Gastrocnemius medialis (tissue), 4 donors: ENCODE measurements at regions not wholly inside any gene's neighbourhood (a gene's known extent, or its start where the extent isn't known, plus 50 kb on each side); places are given as distances from the start of the nearest gene placed in this dataset.

ENCODE experiments used
- ATAC-seq, 2 donors: fragments of 150-250 bp; one replicate each; pipeline ENCODE4 v1.9.1; 2016
- DNase-seq, 2 donors: peaks; one replicate each; pipeline ENCODE4 v3.0.0-alpha.2; 2019
- H3K27ac ChIP-seq, 4 donors: fragments of 200-600 bp; sonication (generic); 1 replicate in 1 of 4; 2 replicates in 3 of 4; pipeline ENCODE4 v1.5.1; 2016 to 2018; ENCODE audit warnings: mild to moderate bottlenecking in 2 of 4, moderate library complexity in 1 of 4
- H3K27me3 ChIP-seq, 3 donors: fragments of 200-600 bp; sonication (generic) in 2 of 3; 1 replicate in 1 of 3; 2 replicates in 2 of 3; pipeline versions ENCODE4 v1.5.1 to v1.6.0; 2016 to 2019; ENCODE audit warnings: mild to moderate bottlenecking in 1 of 3, moderate library complexity in 1 of 3
- H3K36me3 ChIP-seq, 2 donors: fragments of 200-600 bp; sonication (generic) in 1 of 2; one replicate each; pipeline ENCODE4 v1.5.1; 2017 to 2018
- H3K4me1 ChIP-seq, 2 donors: fragments of 200-600 bp; sonication (generic) in 1 of 2; one replicate each; pipeline ENCODE4 v1.5.1; 2016 to 2017; ENCODE audit warnings: mild to moderate bottlenecking in 2 of 2
- H3K4me3 ChIP-seq, 4 donors: fragments of 200-600 bp; sonication (generic) in 3 of 4; 1 replicate in 1 of 4; 2 replicates in 3 of 4; pipeline ENCODE4 v1.5.1; 2016 to 2019; ENCODE audit warnings: mild to moderate bottlenecking in 2 of 4
- H3K9me3 ChIP-seq, 3 donors: fragments of 200-600 bp; sonication (generic) in 2 of 3; 1 replicate in 1 of 3; 2 replicates in 2 of 3; pipeline ENCODE4 v1.5.1; 2016 to 2019
- POLR2A ChIP-seq, 2 donors: fragments of 450-650 bp; IDR thresholded peaks; one replicate each; pipeline ENCODE4 v1.6.1; 2017; ENCODE audit warnings: antibody characterized with exemption in 2 of 2, mild to moderate bottlenecking in 2 of 2, moderate library complexity in 2 of 2
- in situ Hi-C, 4 donors: fragments of 200-750 bp; cut with MboI; loops; one replicate each; pipeline versions ENCODE4 v1.15.0 to v1.8.0; 2017; ENCODE audit warnings: low sequenced_read_pairs in 4 of 4
- intact Hi-C: fragments of 100-400 bp; cut with DNase I; formaldehyde crosslinking; loops from one replicate; pipeline ENCODE4 v1.15.1; 2023; ENCODE audit warnings: low total_unique reads
- TF ChIP-seq, protein P1 (sequence below), 5 experiments: fragments of 450-650 bp in 3 of 5; fragments of 200-600 bp in 2 of 5; sonication (generic) in 2 of 5; IDR thresholded peaks in 4 of 5; conservative IDR thresholded peaks in 1 of 5; 1 replicate in 4 of 5; 2 replicates in 1 of 5; pipeline ENCODE4 v1.5.1; 2016 to 2019; ENCODE audit warnings: antibody characterized with exemption in 5 of 5, mild to moderate bottlenecking in 3 of 5, moderate library complexity in 3 of 5

DNA sequence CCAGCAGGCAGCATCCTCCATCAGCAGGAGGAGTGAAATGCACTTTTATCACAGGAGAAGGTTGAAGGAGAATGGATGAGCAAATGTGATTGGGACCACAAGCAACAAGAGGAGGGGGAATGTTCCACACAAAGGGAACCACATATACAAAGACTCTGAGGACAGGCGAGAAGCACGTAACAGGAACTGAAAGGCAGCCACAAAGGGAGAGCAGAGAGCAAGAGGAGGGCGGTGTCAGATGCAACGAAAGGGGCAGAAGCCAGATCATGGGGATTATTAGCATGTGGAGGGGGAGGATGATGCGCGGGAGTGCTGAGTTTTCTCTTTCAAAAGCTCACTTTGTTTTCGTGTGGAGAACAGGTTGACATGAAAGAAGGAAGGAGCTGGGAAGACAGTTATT lies 241.1 kb downstream of the SPTSSA start:
- ATAC-seq (no peak), DNase-seq (no peak)
- peaks cover 0 to 4% of the 10 kb centered on the region in 2 donors for H3K4me1 ChIP-seq
- no peaks in the 10 kb centered on the region for H3K27me3 ChIP-seq
- intact Hi-C loops, result loop anchor here (10.0 kb wide), 1 partner anchor 286 kb away; no protein-coding TSS in a partner anchor
- no peak overlapping the region for H3K27ac ChIP-seq
- TF ChIP-seq POLR2A (IDR thresholded peaks at IDR 0.05), result no peak
- TF ChIP-seq, protein P1, sequence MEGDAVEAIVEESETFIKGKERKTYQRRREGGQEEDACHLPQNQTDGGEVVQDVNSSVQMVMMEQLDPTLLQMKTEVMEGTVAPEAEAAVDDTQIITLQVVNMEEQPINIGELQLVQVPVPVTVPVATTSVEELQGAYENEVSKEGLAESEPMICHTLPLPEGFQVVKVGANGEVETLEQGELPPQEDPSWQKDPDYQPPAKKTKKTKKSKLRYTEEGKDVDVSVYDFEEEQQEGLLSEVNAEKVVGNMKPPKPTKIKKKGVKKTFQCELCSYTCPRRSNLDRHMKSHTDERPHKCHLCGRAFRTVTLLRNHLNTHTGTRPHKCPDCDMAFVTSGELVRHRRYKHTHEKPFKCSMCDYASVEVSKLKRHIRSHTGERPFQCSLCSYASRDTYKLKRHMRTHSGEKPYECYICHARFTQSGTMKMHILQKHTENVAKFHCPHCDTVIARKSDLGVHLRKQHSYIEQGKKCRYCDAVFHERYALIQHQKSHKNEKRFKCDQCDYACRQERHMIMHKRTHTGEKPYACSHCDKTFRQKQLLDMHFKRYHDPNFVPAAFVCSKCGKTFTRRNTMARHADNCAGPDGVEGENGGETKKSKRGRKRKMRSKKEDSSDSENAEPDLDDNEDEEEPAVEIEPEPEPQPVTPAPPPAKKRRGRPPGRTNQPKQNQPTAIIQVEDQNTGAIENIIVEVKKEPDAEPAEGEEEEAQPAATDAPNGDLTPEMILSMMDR (IDR thresholded peaks at IDR 0.05 in 4 of 5, conservative IDR thresholded peaks at IDR 0.05 in 1 of 5), result no peak
- H3K36me3 ChIP-seq, result no peaks in the 10 kb centered on the region
- in situ Hi-C loops, result loop anchor here in 2 of 4 donors (10.0 kb wide), 2 partner anchors 366 to 386 kb away; no protein-coding TSS in a partner anchor
- H3K4me3 ChIP-seq, result no peak overlapping the region
- H3K9me3 ChIP-seq, result no peaks in the 10 kb centered on the region

DNA sequence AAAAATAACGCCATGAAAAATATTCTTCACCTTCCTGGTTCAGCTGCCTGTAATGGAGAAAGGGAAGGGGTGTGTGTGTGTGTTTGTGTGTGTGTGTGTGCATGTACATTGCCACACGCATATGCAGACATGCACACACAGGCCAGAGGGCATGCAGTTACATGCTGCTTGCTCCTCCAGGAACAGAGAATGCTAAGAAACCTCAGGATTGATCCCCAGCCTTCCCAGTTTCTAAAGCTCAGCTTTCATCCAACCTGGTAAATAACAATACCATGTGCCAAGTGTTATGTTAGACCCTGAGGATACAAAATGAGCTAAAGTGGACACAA lies 241.7 kb downstream of the SPTSSA start:
- intact Hi-C loops (loop anchor here (10.0 kb wide), 1 partner anchor 286 kb away; no protein-coding TSS in a partner anchor), in situ Hi-C loops (loop anchor here in 2 of 4 donors (10.0 kb wide), 2 partner anchors 366 to 386 kb away; no protein-coding TSS in a partner anchor)
- Histone ChIP-seq H3K4me3 (no peak overlapping the region), H3K4me1 (peaks cover 0 to 4% of the 10 kb centered on the region in 2 donors), H3K27me3 (no peaks in the 10 kb centered on the region), H3K36me3 (no peaks in the 10 kb centered on the region), H3K27ac (no peak overlapping the region), H3K9me3 (no peaks in the 10 kb centered on the region)
- TF ChIP-seq, protein P1 (IDR thresholded peaks at IDR 0.05 in 4 of 5, conservative IDR thresholded peaks at IDR 0.05 in 1 of 5), result no peak
- no peak for TF ChIP-seq POLR2A (IDR thresholded peaks at IDR 0.05)
- no peak for ATAC-seq
- DNase-seq, result no peak

DNA sequence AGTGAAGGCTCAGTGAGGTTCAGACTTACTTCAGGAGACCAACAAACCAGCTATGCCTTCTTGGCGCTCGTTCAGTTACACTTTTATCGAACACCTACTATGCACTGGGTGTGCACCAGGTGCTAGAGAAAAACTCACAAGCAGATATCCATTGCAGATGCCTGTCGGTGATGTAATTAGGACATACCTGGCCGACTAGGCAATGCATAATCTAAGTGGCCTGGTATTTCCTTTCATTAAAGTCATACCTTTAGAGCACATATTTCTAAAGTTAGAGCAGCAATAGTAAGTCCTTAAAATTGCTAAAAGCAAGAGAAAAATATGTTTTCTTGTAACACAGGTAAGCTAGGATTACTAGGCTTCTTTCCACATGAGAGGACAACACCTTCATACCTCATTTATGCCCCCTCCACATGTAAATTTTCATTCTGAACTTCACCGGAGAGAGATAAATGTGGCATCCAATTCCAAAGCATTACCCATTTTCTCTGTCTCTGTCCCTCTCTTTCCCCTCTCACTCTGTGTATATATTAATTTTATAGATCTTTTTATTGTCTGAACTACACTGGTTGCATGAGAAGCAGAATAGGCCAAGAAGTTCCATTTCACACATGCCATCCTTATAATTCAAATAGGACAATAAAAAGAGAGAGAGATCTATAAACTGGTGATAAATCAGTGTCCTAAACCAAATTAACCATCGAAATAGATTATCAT lies 242.2 kb downstream of the SPTSSA start:
- Histone ChIP-seq H3K36me3 (no peaks in the 10 kb centered on the region), H3K27ac (no peak overlapping the region), H3K9me3 (no peaks in the 10 kb centered on the region), H3K4me1 (peaks cover 0 to 4% of the 10 kb centered on the region in 2 donors), H3K27me3 (no peaks in the 10 kb centered on the region), H3K4me3 (no peak overlapping the region)
- in situ Hi-C loops, result loop anchor here in 2 of 4 donors (10.0 kb wide), 2 partner anchors 365 to 385 kb away; no protein-coding TSS in a partner anchor
- ATAC-seq, result no peak
- intact Hi-C loops, result loop anchor here (10.0 kb wide), 1 partner anchor 285 kb away; no protein-coding TSS in a partner anchor
- no peak for DNase-seq
- no peak for TF ChIP-seq POLR2A (IDR thresholded peaks at IDR 0.05)
- TF ChIP-seq, protein P1 (IDR thresholded peaks at IDR 0.05 in 4 of 5, conservative IDR thresholded peaks at IDR 0.05 in 1 of 5), result no peak

DNA sequence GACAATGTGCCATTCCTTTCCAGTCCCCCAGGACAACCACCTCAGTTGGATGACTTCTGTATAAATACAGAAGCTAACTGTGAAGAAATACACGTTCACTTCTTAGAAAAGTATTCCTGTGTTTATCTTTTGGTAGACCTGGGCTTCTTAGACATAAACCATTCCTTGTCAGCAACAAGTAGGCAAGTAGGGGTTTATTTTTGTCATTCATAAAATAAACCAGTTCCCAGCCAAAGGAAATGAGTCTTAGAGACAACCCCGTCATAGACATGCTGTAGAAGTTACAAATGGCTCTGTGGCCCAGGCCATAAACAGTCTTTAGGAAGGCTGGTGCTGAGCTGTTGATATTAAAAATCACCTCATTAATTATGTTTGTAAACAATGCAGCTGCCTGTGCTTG lies 243.2 kb downstream of the SPTSSA start:
- Histone ChIP-seq H3K4me1 (no peaks in the 10 kb centered on the region), H3K4me3 (no peak overlapping the region), H3K27ac (no peak overlapping the region), H3K9me3 (no peaks in the 10 kb centered on the region), H3K36me3 (no peaks in the 10 kb centered on the region), H3K27me3 (no peaks in the 10 kb centered on the region)
- intact Hi-C loops (no loop called here), in situ Hi-C loops (no loop called here)
- no peak for TF ChIP-seq POLR2A (IDR thresholded peaks at IDR 0.05)
- TF ChIP-seq, protein P1 (IDR thresholded peaks at IDR 0.05 in 4 of 5, conservative IDR thresholded peaks at IDR 0.05 in 1 of 5), result no peak
- ATAC-seq, result no peak
- no peak for DNase-seq
